HS-27A (cell line): ENCODE measurements at regions not wholly inside any gene's neighbourhood (a gene's known extent, or its start where the extent isn't known, plus 50 kb on each side); places are given as distances from the start of the nearest gene placed in this dataset.
"Not testable (repeated sequence)": the region's sequence is repeated elsewhere in the genome, so short reads cannot be mapped to it uniquely, and the experiment has no call there.

Experiments
- DNase-seq: peaks from one replicate; pipeline ENCODE4 v3.0.0-alpha.2; 2012; ENCODE audit warnings: low read depth, missing footprints

- no peak for DNase-seq
Observed at GRCh38 chr1:69077633-69078032, 490.1 kb upstream of the LRRC7 start.

- no peak for DNase-seq
Observed at GRCh38 chr1:69081668-69082067, 486.1 kb upstream of the LRRC7 start.

- DNase-seq = no peak
Observed at GRCh38 chr1:69082312-69082711, 485.4 kb upstream of the LRRC7 start.

DNA sequence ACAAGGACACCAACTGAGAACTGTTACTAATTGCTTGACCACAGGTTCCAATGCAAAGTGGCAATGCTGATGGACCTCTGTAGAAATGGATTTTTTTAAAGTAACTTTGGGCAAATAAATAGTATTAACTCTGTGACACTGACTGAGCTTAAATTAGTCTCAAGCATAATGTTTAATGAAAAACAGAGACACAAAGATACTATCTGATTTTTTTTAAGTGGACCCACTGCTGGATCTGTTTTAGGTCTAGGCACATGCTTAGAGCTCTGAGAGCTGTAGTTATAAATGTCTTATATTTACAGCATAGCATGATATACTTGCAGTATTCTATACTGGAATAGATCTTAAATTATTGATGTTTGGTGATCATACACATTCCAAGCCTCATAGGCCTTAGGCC, 481.6 kb upstream of the LRRC7 start:
- no peak for DNase-seq

DNA sequence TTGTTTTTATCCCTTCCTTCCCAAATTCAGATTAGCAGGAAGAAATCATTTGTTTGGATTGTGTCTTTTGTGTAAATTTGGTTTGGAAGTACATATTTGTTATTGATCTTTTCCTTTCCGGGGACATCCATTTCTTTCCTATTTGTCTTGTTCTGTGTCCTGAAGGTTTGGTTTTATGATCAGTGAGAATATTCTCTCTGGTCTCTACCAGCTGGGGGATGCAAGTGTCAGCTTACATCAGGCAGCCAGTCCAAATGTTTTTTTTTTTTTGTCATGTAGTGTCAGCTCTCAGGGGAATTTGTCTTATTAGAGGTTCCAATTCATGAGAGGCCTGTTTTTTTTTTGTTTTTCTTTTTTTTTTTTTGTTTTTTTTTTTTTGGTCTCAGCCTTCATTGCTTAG, 479.2 kb upstream of the LRRC7 start:
- no peak for DNase-seq

DNA sequence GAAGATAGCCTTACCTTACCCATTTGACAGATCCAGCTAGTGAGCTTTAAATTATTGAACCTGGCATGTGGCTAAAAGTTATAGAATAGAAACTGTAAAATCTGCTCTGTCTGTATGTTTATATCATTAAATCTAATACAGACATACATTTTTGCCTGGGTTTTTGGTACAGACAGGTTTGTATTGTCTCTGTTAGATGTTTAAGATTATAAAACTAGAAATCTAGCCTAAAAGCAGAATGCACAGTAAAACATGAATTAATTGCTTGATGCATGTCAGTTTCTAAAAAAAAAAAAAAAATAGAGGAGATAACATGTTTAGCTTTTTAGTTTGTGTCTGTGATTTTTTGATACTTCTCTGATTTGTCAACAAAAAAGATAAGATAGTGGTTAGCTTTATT, 477.6 kb upstream of the LRRC7 start:
- no peak for DNase-seq

DNA sequence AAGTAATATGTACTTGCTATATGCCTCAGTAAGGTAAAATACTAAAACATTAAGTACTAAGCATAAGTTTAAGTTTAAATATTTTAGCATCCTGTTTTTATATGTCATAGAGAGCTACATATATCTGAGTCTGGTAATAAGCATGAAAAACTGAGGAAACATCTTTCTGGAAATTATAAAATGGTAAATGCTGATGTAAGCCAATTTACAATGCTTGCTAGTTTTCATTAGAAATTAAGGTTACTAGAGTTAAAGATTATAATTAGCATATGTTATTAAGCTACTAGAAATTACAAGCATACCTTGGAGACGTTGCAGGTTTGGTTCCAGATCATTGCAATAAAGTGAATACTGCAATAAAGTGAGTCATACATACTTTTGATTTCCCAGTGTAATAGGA, 477.0 kb upstream of the LRRC7 start:
- DNase-seq = no peak

- not testable (repeated sequence) for DNase-seq
Observed at GRCh38 chr1:69102058-69102457, 465.7 kb upstream of the LRRC7 start.

GRCh38 chr1:69103213-69103612, 464.5 kb upstream of the LRRC7 start:
- DNase-seq = no peak

DNA sequence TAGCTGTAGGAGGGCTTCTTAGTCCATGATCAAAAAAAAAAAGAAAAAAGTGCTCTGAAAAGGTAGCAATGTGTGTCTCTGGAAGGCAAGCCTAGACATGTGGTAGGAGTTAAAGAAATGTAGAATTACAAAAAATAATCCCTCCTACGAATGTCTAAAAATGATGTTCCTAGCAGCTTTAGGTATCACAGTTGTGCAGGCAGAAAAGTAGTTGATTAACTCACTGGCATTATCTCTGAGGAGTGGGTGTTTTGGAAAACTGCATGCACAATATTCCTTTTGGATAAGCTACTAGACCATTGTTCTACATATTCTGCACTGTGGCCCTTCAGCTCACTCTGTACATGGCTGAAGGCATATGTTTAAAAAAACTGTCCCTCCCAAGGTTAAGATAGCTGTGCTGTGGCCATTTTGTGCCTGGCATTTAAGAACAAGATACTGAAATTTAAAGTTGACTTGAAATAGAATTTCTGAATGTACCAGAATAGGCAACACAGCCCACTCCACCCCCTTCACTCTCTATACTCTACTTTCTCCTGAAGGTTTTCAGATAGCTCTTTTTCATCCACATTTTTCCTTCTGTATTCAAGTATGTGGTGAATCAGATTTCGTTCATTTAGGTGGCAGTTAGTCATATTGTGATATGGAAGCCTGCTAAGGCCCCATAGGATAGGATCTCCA, 463.9 kb upstream of the LRRC7 start:
- DNase-seq = no peak

DNA sequence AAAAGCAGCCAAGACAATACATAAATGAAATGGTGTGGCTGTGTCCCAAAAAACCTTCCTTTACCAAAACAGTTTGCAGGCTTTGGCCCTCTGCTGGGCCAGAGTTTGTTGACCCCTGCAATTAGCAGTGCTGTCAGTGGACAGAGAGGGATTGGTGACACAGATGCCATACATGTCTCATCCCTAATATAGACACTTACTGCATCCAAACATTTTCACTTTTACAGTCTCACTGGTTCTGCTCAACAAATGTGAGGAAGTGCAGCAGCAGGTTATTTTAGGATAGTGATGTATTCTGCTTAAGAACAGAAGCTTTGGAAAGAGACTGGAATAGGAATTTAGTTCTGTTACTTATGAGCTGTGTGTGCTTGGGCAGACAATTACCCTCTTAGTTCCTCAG, 462.8 kb upstream of the LRRC7 start:
- no peak for DNase-seq

- DNase-seq = no peak
Observed at GRCh38 chr1:69109277-69109676, 458.4 kb upstream of the LRRC7 start.

- no peak for DNase-seq
Observed at GRCh38 chr1:69110851-69111250, 456.9 kb upstream of the LRRC7 start.

GRCh38 chr1:69120126-69120741, 447.5 kb upstream of the LRRC7 start:
- DNase-seq = not testable (repeated sequence)

DNA sequence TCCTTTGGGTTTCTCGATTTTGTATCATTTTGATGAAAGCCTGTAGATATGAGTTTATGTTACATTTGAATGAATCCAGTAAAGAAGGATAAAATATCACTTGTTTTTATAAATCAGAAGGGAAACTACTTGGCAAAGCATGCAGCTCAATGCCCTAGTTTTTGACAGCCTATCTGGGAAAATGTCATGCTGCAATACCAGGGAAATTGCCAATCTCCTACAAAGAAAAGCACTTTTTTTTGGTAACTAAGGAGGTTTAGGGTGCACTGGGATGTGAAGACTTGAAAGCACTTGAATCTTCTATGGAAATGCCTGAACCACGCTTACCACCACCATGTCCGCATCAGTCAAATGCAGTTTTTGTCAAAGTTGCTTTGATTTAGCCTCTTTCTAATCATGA, 446.9 kb upstream of the LRRC7 start:
- no peak for DNase-seq

DNA sequence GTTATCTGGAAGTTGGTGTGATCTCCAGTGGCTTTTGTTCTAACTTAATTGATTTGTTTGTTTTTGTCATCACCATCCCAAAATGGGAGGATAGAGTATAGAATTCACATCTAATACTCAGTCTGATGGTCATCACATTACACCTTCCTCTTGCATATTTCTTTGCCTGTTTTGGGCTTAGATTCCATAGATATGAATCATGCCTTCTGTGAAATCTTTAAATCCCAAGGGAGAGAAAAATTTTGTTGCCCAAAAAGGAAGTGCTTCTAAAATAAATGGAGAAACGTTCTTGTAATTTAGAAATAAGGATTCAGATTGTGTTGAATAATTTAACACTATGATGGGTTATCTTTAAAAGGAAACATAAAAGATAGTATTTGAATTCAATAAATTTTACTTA, 446.0 kb upstream of the LRRC7 start:
- peak; percentile 83 for DNase-seq

DNA sequence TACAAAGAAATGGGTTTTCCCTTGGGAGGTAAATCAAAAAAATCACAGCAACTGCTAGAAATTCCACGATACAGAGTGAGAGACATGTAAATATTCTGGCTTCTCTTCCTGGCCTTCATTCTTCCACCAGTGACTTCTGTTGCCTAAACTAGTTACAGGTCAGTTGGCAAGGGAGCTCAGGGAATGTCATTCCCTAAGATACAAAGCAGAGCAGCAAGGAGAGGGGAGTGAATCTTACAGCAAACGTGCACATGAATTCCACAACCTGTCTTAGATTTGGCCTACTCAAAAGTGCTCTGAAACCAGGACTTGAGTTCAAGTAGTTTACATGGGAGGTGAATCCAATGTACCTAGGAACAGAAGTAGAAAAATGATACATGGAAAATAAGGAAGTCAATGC, 445.3 kb upstream of the LRRC7 start:
- no peak for DNase-seq

- no peak for DNase-seq
Observed at GRCh38 chr1:69123486-69123885, 444.2 kb upstream of the LRRC7 start.

GRCh38 chr1:69126796-69127195, 440.9 kb upstream of the LRRC7 start:
- DNase-seq = no peak

GRCh38 chr1:69128204-69128603, 439.5 kb upstream of the LRRC7 start:
- no peak for DNase-seq

GRCh38 chr1:69129538-69129937, 438.2 kb upstream of the LRRC7 start:
- no peak for DNase-seq

- no peak for DNase-seq
Observed at GRCh38 chr1:69138172-69138571, 429.6 kb upstream of the LRRC7 start.

DNA sequence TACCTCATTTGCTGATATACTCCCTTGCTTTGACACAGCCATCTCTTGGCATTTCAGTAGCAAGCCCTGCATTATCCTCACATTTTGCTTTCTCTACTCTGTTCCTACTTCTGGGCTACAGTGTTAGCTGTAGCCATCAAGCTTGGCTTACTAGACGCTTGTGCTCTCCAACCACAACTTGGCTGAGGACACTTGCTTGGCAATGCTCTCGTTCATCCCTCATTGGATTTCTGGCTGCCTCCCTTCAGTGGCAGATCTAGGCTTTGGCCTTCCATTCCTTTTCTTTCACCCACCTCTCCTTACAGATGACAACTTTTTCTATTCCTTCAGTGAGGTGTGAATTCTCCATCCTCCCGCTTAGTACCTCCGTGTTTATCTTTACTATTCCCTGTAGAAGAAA, 428.7 kb upstream of the LRRC7 start:
- no peak for DNase-seq

GRCh38 chr1:69146303-69146702, 421.4 kb upstream of the LRRC7 start:
- DNase-seq = no peak
